Endothelial cell of umbilical vein (primary cell): ENCODE measurements at regions not wholly inside any gene's neighbourhood (a gene's known extent, or its start where the extent isn't known, plus 50 kb on each side); places are given as distances from the start of the nearest gene placed in this dataset.
A peak's percentile ranks its signal among the peaks of the same experiment; 100 is the strongest.

Experiments
- BruUV-seq: library from RNA; stranded (reverse); fragments of 400-500 nt; replicated peaks from 2 replicates; lab custom pipeline; 2021; lab: Mats Ljungman, UMichigan
- CTCF ChIA-PET: fragments of 300-600, 350-600 bp; sonication (Branson Sonifier 250); formaldehyde crosslinking; loops from one replicate; lab custom pipeline; 2021; ENCODE audit warnings: antibody characterized with exemption, inconsistent platforms; lab: Charles Lee
- POLR2A ChIA-PET: fragments of 300-600, 350-600 bp; sonication (Branson Sonifier 250); formaldehyde crosslinking; loops from one replicate; lab custom pipeline; 2021; ENCODE audit warnings: antibody characterized with exemption, inconsistent platforms; lab: Charles Lee
- DNase-seq: peaks from one replicate; pipeline ENCODE4 v3.0.0-alpha.2; 2011; ENCODE audit warnings: low read depth, low spot score
- FAIRE-seq: peaks from 2 replicates; lab custom pipeline; 2011; peaks lifted over from hg19 to GRCh38; lab: Jason Lieb, UNC
- H2AFZ ChIP-seq: 2 replicates; pipeline ENCODE4 v1.6.0; 2012; ENCODE audit warnings: low read depth, low read length, control low read depth, inconsistent platforms
- H3K27ac ChIP-seq: 2 replicates; pipeline ENCODE4 v1.5.1; 2011; ENCODE audit warnings: low read depth, mild to moderate bottlenecking, control low read depth, low read length, moderate library complexity; ENCODE audit not compliant: insufficient read depth
- H3K27me3 ChIP-seq, 2 experiments: 2 replicates each; pipeline versions ENCODE4 v1.6.0 to v1.6.1; 2011; ENCODE audit warnings: low read length in 2 of 2, mixed read lengths in 1 of 2; ENCODE audit not compliant: control insufficient read depth in 2 of 2, insufficient read depth in 2 of 2
- H3K36me3 ChIP-seq, 2 experiments: 2 replicates in 1 of 2; 3 replicates in 1 of 2; pipeline ENCODE4 v1.5.1; 2011; ENCODE audit warnings: low read length in 2 of 2, mild to moderate bottlenecking in 1 of 2, moderate library complexity in 1 of 2; ENCODE audit not compliant: control insufficient read depth in 2 of 2, insufficient read depth in 2 of 2; ENCODE audit errors: extremely low read depth in 1 of 2
- H3K4me1 ChIP-seq: 3 replicates; pipeline ENCODE4 v1.5.1; 2011; ENCODE audit warnings: mild to moderate bottlenecking, low read length; ENCODE audit not compliant: control insufficient read depth, insufficient read depth; ENCODE audit errors: extremely low read depth
- H3K4me2 ChIP-seq: 2 replicates; pipeline ENCODE4 v1.6.1; 2011; ENCODE audit warnings: low read length, control low read depth, mixed read lengths; ENCODE audit not compliant: insufficient read depth
- H3K4me3 ChIP-seq, 3 experiments: fragments of 200-600 bp in 1 of 3; sonication (generic), shearing (Covaris generic) in 1 of 3; replicated peaks in 1 of 3; 2 replicates each; pipeline ENCODE4 v1.5.1; 2011 to 2016; ENCODE audit warnings: control low read depth in 3 of 3, low read length in 3 of 3, mild to moderate bottlenecking in 2 of 3, inconsistent platforms in 1 of 3, low read depth in 1 of 3, moderate library complexity in 1 of 3; ENCODE audit not compliant: insufficient read depth in 1 of 3
- H3K79me2 ChIP-seq: 2 replicates; pipeline ENCODE4 v1.6.0; 2012; ENCODE audit warnings: low read length, inconsistent platforms; ENCODE audit not compliant: control insufficient read depth, insufficient read depth
- H3K9ac ChIP-seq: replicated peaks from 2 replicates; pipeline ENCODE3; 2011; ENCODE audit warnings: low read length, control low read depth; ENCODE audit not compliant: insufficient read depth; ENCODE audit errors: extremely low read depth
- H3K9me1 ChIP-seq: replicated peaks from 3 replicates; pipeline ENCODE4 v1.6.0; 2011; ENCODE audit warnings: mild to moderate bottlenecking, low read length; ENCODE audit not compliant: control insufficient read depth, insufficient read depth; ENCODE audit errors: extremely low read depth
- H3K9me3 ChIP-seq: replicated peaks from 2 replicates; pipeline ENCODE4 v1.5.1; 2012; ENCODE audit warnings: low read length, inconsistent platforms; ENCODE audit not compliant: control insufficient read depth, insufficient read depth
- H4K20me1 ChIP-seq: replicated peaks from 2 replicates; pipeline ENCODE3; 2011; ENCODE audit warnings: mild to moderate bottlenecking, low read length; ENCODE audit not compliant: control insufficient read depth, insufficient read depth; ENCODE audit errors: extremely low read depth
- EZH2 ChIP-seq: IDR thresholded peaks from 2 replicates; pipeline ENCODE4 v1.6.1; 2012; ENCODE audit warnings: borderline replicate concordance, low read depth, mild to moderate bottlenecking, moderate library complexity, low read length, inconsistent platforms; ENCODE audit not compliant: severe bottlenecking
- FOS ChIP-seq: IDR thresholded peaks from 2 replicates; pipeline ENCODE4 v1.6.1; 2011; ENCODE audit warnings: mild to moderate bottlenecking, low read length, moderate library complexity, borderline replicate concordance; ENCODE audit not compliant: insufficient read depth
- GATA2 ChIP-seq: IDR thresholded peaks from 2 replicates; pipeline ENCODE4 v1.7.0; 2011; ENCODE audit warnings: low read depth, mild to moderate bottlenecking, moderate library complexity, mixed read lengths, low read length; ENCODE audit not compliant: insufficient read length, insufficient read depth
- JUN ChIP-seq: IDR thresholded peaks from 2 replicates; pipeline ENCODE4 v1.6.1; 2011; ENCODE audit warnings: borderline replicate concordance, low read depth; ENCODE audit not compliant: insufficient read length, insufficient read depth
- MYC ChIP-seq: IDR thresholded peaks from one replicate; pipeline ENCODE4 v1.6.1; 2011; ENCODE audit warnings: mild to moderate bottlenecking, low read depth, low read length
- POLR2A ChIP-seq: IDR thresholded peaks from 2 replicates; pipeline ENCODE4 v1.6.1; 2012; ENCODE audit warnings: low read depth, mild to moderate bottlenecking, control low read depth, low read length
- POLR2AphosphoS5 ChIP-seq: IDR thresholded peaks from 2 replicates; pipeline ENCODE4 v1.6.1; 2012; ENCODE audit warnings: low read depth, mild to moderate bottlenecking, control low read depth, low read length, moderate library complexity; ENCODE audit not compliant: insufficient read depth
- dilution Hi-C: fragments of 300-500 bp; cut with MboI; formaldehyde crosslinking; loops from one replicate; pipeline ENCODE4 v1.15.0; 2019; ENCODE audit warnings: low sequenced_read_pairs; ENCODE audit not compliant: extremely low pct_ligation_motif_present
- intact Hi-C: fragments of 100-400 bp; cut with micrococcal nuclease; formaldehyde crosslinking; loops from one replicate; pipeline ENCODE4 v1.10.0; 2022
- TF ChIP-seq, protein P1 (sequence below), 2 donors: IDR thresholded peaks; 1 replicate in 1 of 2; 2 replicates in 1 of 2; pipeline ENCODE4 v1.5.1; 2011; ENCODE audit warnings: low read length in 2 of 2, mild to moderate bottlenecking in 2 of 2, moderate library complexity in 2 of 2, control low read depth in 1 of 2, inconsistent platforms in 1 of 2, low read depth in 1 of 2; ENCODE audit not compliant: insufficient read depth in 1 of 2; ENCODE audit errors: extremely low read depth in 1 of 2
- TF ChIP-seq, protein P2 (sequence below): IDR thresholded peaks from 2 replicates; pipeline ENCODE4 v1.6.1; 2011; ENCODE audit not compliant: insufficient read depth, insufficient read length

DNA sequence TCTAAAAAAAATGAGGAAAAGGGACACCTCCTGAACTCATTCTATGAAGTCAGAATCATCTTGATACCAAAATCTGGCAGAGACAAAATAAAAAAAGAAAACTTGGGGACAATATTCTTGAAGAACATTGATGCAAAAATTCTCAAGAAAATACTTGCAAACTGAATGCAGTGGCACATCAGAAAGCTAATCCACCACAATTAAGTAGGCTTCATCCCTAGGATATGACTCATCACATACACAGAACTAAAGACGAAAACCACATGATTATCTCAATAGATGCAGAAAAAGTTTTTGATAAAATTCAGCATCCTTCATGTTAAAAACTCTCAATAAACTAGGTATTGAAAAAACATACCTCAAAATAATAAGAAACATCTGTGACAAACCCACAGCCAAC is 98.3 kb downstream of the FAM47B start:
- no peak overlapping the region for H3K4me3 ChIP-seq
- dilution Hi-C loops = no loop called here
- FAIRE-seq = peak; percentile 58
- no peaks in the 10 kb centered on the region for H3K4me1 ChIP-seq
- no peak overlapping the region for H3K9ac ChIP-seq
- ChIA-PET POLR2A (no interaction called here), CTCF (interaction anchor here (1.2 kb wide), 1 partner anchor 122 kb away, joined by 3 read pairs; no protein-coding TSS in a partner anchor)
- no peak overlapping the region for H2AFZ ChIP-seq
- no peaks in the 10 kb centered on the region for H3K79me2 ChIP-seq
- no peak overlapping the region for H3K4me2 ChIP-seq
- no TSS peak for BruUV-seq
- DNase-seq = no peak
- H3K9me1 ChIP-seq = no peaks in the 10 kb centered on the region
- no peak overlapping the region for H3K27ac ChIP-seq
- intact Hi-C loops = no loop called here
- no peak for TF ChIP-seq GATA2
- no peak for TF ChIP-seq POLR2A
- no peak for TF ChIP-seq EZH2
- no peak for TF ChIP-seq POLR2AphosphoS5
- no peak for TF ChIP-seq JUN
- TF ChIP-seq, protein P1, sequence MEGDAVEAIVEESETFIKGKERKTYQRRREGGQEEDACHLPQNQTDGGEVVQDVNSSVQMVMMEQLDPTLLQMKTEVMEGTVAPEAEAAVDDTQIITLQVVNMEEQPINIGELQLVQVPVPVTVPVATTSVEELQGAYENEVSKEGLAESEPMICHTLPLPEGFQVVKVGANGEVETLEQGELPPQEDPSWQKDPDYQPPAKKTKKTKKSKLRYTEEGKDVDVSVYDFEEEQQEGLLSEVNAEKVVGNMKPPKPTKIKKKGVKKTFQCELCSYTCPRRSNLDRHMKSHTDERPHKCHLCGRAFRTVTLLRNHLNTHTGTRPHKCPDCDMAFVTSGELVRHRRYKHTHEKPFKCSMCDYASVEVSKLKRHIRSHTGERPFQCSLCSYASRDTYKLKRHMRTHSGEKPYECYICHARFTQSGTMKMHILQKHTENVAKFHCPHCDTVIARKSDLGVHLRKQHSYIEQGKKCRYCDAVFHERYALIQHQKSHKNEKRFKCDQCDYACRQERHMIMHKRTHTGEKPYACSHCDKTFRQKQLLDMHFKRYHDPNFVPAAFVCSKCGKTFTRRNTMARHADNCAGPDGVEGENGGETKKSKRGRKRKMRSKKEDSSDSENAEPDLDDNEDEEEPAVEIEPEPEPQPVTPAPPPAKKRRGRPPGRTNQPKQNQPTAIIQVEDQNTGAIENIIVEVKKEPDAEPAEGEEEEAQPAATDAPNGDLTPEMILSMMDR (IDR thresholded peaks at IDR 0.05; ENCODE audit: extremely low read depth in 1 of 2, insufficient read depth in 1 of 2, low read depth in 1 of 2, low read length in 2 of 2) = no peak
- TF ChIP-seq, protein P2, sequence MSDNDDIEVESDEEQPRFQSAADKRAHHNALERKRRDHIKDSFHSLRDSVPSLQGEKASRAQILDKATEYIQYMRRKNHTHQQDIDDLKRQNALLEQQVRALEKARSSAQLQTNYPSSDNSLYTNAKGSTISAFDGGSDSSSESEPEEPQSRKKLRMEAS = no peak
- TF ChIP-seq FOS = no peak
- no peak for TF ChIP-seq MYC
- H3K36me3 ChIP-seq = no peaks in the 10 kb centered on the region
- no peaks in the 10 kb centered on the region for H3K27me3 ChIP-seq
- no peaks in the 10 kb centered on the region for H4K20me1 ChIP-seq
- no peaks in the 10 kb centered on the region for H3K9me3 ChIP-seq
